ENCODE measurements at regions not wholly inside any gene's neighbourhood (a gene's known extent, or its start where the extent isn't known, plus 50 kb on each side); places are given as distances from the start of the nearest gene placed in this dataset.
"Not testable (repeated sequence)": the region's sequence is repeated elsewhere in the genome, so short reads cannot be mapped to it uniquely, and the experiment has no call there.

GRCh38 chr5:117763271-117763670, 1188.6 kb upstream of the SEMA6A start:
- DNase-seq, result no peak

- no peak for DNase-seq
Measured at GRCh38 chr5:117761186-117761585, 1186.6 kb upstream of the SEMA6A start.

GRCh38 chr5:117759849-117760499, 1185.4 kb upstream of the SEMA6A start:
- DNase-seq, result no peak

GRCh38 chr5:117752403-117752802, 1177.8 kb upstream of the SEMA6A start:
- DNase-seq, result no peak

GRCh38 chr5:117748336-117748735, 1173.7 kb upstream of the SEMA6A start:
- no peak for DNase-seq

- DNase-seq, result no peak
Measured at GRCh38 chr5:117743337-117743736, 1168.7 kb upstream of the SEMA6A start.

- DNase-seq, result no peak
Measured at GRCh38 chr5:117741655-117742206, 1167.1 kb upstream of the SEMA6A start.

GRCh38 chr5:117740268-117740667, 1165.6 kb upstream of the SEMA6A start:
- DNase-seq, result no peak

GRCh38 chr5:117738571-117738970, 1163.9 kb upstream of the SEMA6A start:
- no peak for DNase-seq

GRCh38 chr5:117736698-117737097, 1162.1 kb upstream of the SEMA6A start:
- DNase-seq, result no peak

- DNase-seq, result no peak
Measured at GRCh38 chr5:117734056-117734455, 1159.4 kb upstream of the SEMA6A start.

GRCh38 chr5:117733051-117733450, 1158.4 kb upstream of the SEMA6A start:
- DNase-seq, result no peak

GRCh38 chr5:117732264-117732663, 1157.6 kb upstream of the SEMA6A start:
- peak; percentile 13 for DNase-seq

GRCh38 chr5:117731446-117731845, 1156.8 kb upstream of the SEMA6A start:
- DNase-seq, result peak; percentile 9

- DNase-seq, result not testable (repeated sequence)
Measured at GRCh38 chr5:117720784-117721183, 1146.2 kb upstream of the SEMA6A start.

GRCh38 chr5:117719413-117719812, 1144.8 kb upstream of the SEMA6A start:
- no peak for DNase-seq

- peak; percentile 36 for DNase-seq
Measured at GRCh38 chr5:117713585-117714198, 1139.1 kb upstream of the SEMA6A start.

- no peak for DNase-seq
Measured at GRCh38 chr5:117701062-117701461, 1126.4 kb upstream of the SEMA6A start.

- DNase-seq, result no peak
Measured at GRCh38 chr5:117692606-117693005, 1118.0 kb upstream of the SEMA6A start.

- DNase-seq, result no peak
Measured at GRCh38 chr5:117691081-117691870, 1116.7 kb upstream of the SEMA6A start.

GRCh38 chr5:117690612-117691011, 1116.0 kb upstream of the SEMA6A start:
- DNase-seq, result no peak

- DNase-seq, result no peak
Measured at GRCh38 chr5:117686926-117687325, 1112.3 kb upstream of the SEMA6A start.

- DNase-seq, result peak; percentile 10
Measured at GRCh38 chr5:117682416-117682815, 1107.8 kb upstream of the SEMA6A start.

All from eye (tissue), 1 donor.